GM12878 (cell line): ENCODE measurements at regions not wholly inside any gene's neighbourhood (a gene's known extent, or its start where the extent isn't known, plus 50 kb on each side); places are given as distances from the start of the nearest gene placed in this dataset.

ENCODE experiments used
- ATAC-seq: fragments of 200-7000 bp; cut with Tn5 transposase; 3 replicates; pipeline ENCODE4 v1.9.1; 2020; ENCODE audit warnings: mild to moderate bottlenecking, moderate library complexity
- BruUV-seq: library from RNA; stranded (reverse); fragments of 400-500 nt; replicated peaks from 2 replicates; lab custom pipeline; 2021; lab: Mats Ljungman, UMichigan
- CTCF ChIA-PET: fragments of 300-600 bp; sonication (Branson Sonifier 250); formaldehyde crosslinking; extraction: SDS; loops from one replicate; lab custom pipeline; 2021; ENCODE audit warnings: inconsistent platforms; lab: Yijun Ruan, JAX
- POLR2A ChIA-PET: fragments of 350-600 bp; formaldehyde crosslinking; extraction: SDS; loops from one replicate; lab custom pipeline; 2021; ENCODE audit warnings: inconsistent platforms; lab: Charles Lee
- RAD21 ChIA-PET: fragments of 300-600 bp; sonication (Branson Sonifier 250); formaldehyde crosslinking; loops from one replicate; lab custom pipeline; 2023; ENCODE audit warnings: antibody characterized with exemption; ENCODE audit not compliant: unreplicated experiment; lab: Charles Lee
- SMC1A ChIA-PET: fragments of 300-600 bp; sonication (Branson Sonifier 250); formaldehyde crosslinking; loops from one replicate; lab custom pipeline; 2023; ENCODE audit not compliant: unreplicated experiment, uncharacterized antibody; lab: Charles Lee
- DNase-seq: peaks from one replicate; pipeline ENCODE4 v3.0.0-alpha.2; 2011; ENCODE audit warnings: low read depth, low spot score
- FAIRE-seq: peaks from 3 replicates; lab custom pipeline; 2011; peaks lifted over from hg19 to GRCh38; lab: Jason Lieb, UNC
- H2AFZ ChIP-seq: 2 replicates; pipeline ENCODE4 v1.6.0; 2011; ENCODE audit warnings: low read depth, low read length, control low read depth; ENCODE audit not compliant: control insufficient read depth
- H3K27ac ChIP-seq: 2 replicates; pipeline ENCODE4 v1.5.1; 2011; ENCODE audit warnings: control low read depth; ENCODE audit not compliant: control insufficient read depth, insufficient read depth
- H3K27me3 ChIP-seq, 2 experiments: replicated peaks in 1 of 2; 2 replicates each; pipeline versions ENCODE4 v1.6.0 to v1.6.1; 2011; ENCODE audit warnings: low read length in 1 of 2; ENCODE audit not compliant: control insufficient read depth in 2 of 2, insufficient read depth in 2 of 2
- H3K36me3 ChIP-seq, 2 experiments: 2 replicates each; pipeline ENCODE4 v1.5.1; 2011; ENCODE audit warnings: low read length in 1 of 2; ENCODE audit not compliant: control insufficient read depth in 2 of 2, insufficient read depth in 2 of 2
- H3K4me1 ChIP-seq: 2 replicates; pipeline ENCODE4 v1.6.1; 2011; ENCODE audit warnings: mild to moderate bottlenecking, low read length, moderate library complexity, mixed read lengths; ENCODE audit not compliant: control insufficient read depth, insufficient read depth
- H3K4me2 ChIP-seq: 2 replicates; pipeline ENCODE4 v1.6.0; 2011; ENCODE audit warnings: control low read depth; ENCODE audit not compliant: control insufficient read depth, insufficient read depth
- H3K4me3 ChIP-seq: fragments of 200-600 bp; sonication (generic); 2 replicates; pipeline ENCODE4 v1.5.1; 2016
- H3K79me2 ChIP-seq: 2 replicates; pipeline ENCODE4 v1.6.0; 2011; ENCODE audit warnings: low read length; ENCODE audit not compliant: control insufficient read depth, insufficient read depth
- H3K9ac ChIP-seq: 2 replicates; pipeline ENCODE4 v1.8.0; 2011; ENCODE audit warnings: low read length, control low read depth, mixed read lengths; ENCODE audit not compliant: control insufficient read depth, insufficient read depth
- H3K9me3 ChIP-seq: replicated peaks from 3 replicates; pipeline ENCODE4 v1.5.1; 2011; ENCODE audit warnings: mild to moderate bottlenecking, low read length; ENCODE audit not compliant: control insufficient read depth, insufficient read depth
- H4K20me1 ChIP-seq: 2 replicates; pipeline ENCODE4 v1.6.0; 2011; ENCODE audit not compliant: control insufficient read depth, insufficient read depth
- ATF2 ChIP-seq: IDR thresholded peaks from 2 replicates; pipeline ENCODE4 v1.6.1; 2012; ENCODE audit warnings: low read length, inconsistent platforms
- CBX3 ChIP-seq: fragments of 200-600 bp; sonication (generic); IDR thresholded peaks from 2 replicates; pipeline ENCODE4 v1.6.1; 2016; ENCODE audit warnings: low read depth, borderline replicate concordance
- MEF2A ChIP-seq: IDR thresholded peaks from 2 replicates; pipeline ENCODE4 v1.6.1; 2011; ENCODE audit warnings: low read depth, mild to moderate bottlenecking, low read length, moderate library complexity; ENCODE audit not compliant: insufficient read depth
- NR2F1 ChIP-seq: fragments of 450-650 bp; conservative IDR thresholded peaks from 2 replicates; pipeline ENCODE4 v1.6.1; 2017; ENCODE audit warnings: mild to moderate bottlenecking
- POLR2AphosphoS2 ChIP-seq: IDR thresholded peaks from 2 replicates; pipeline ENCODE4 v1.6.1; 2011; ENCODE audit warnings: low read depth, mild to moderate bottlenecking, low read length, improper control_type of control experiment, moderate library complexity
- SREBF2 ChIP-seq: IDR thresholded peaks from 2 replicates; pipeline ENCODE4 v1.6.1; 2012; ENCODE audit warnings: mild to moderate bottlenecking, low read length
- TCF3 ChIP-seq: IDR thresholded peaks from 2 replicates; pipeline ENCODE4 v1.6.1; 2012; ENCODE audit warnings: low read depth, mild to moderate bottlenecking, low read length, borderline replicate concordance; ENCODE audit not compliant: insufficient read depth
- ZNF24 ChIP-seq: fragments of 450-650 bp; IDR thresholded peaks from 2 replicates; pipeline ENCODE4 v1.6.1; 2017; ENCODE audit warnings: antibody characterized with exemption, mild to moderate bottlenecking
- ZSCAN29 ChIP-seq: fragments of 450-650 bp; IDR thresholded peaks from 2 replicates; pipeline ENCODE4 v1.6.1; 2017; ENCODE audit warnings: mild to moderate bottlenecking, moderate library complexity
- WGBS: methylation state at CpG from one replicate; pipeline ENCODE4 v1.1.6; 2016; ENCODE audit warnings: low lambda C conversion rate; ENCODE audit not compliant: insufficient replicate concordance, insufficient coverage; ENCODE audit errors: missing lambda C conversion rate; 5-methylcytosine and 5-hydroxymethylcytosine counted together
- in situ Hi-C: fragments of 300-500 bp; cut with MboI; formaldehyde crosslinking; loops from 9 replicates; pipeline ENCODE4 v1.14.3; 2018; ENCODE audit warnings: mixed read lengths
- intact Hi-C: fragments of 100-400 bp; cut with micrococcal nuclease; formaldehyde crosslinking; loops from one replicate; pipeline ENCODE4 v1.14.2; 2022; ENCODE audit not compliant: unreplicated experiment

- no peak for ATAC-seq
- in situ Hi-C loops (no loop called here), intact Hi-C loops (no loop called here)
- H3K27ac ChIP-seq: no peak overlapping the region
- no peak overlapping the region for H3K4me2 ChIP-seq
- ChIA-PET CTCF (interaction anchor here (0.6 to 9.1 kb wide), 4 partner anchors 14 to 1632 kb away, joined by 3 to 100 read pairs (median 4); no protein-coding TSS in a partner anchor), RAD21 (interaction anchor here (1.0 to 2.6 kb wide), 4 partner anchors 18 to 312 kb away, joined by 3 to 11 read pairs (median 4); no protein-coding TSS in a partner anchor), POLR2A (no interaction called here), SMC1A (interaction anchor here (0.8 to 2.0 kb wide), 4 partner anchors 19 to 1628 kb away, joined by 3 to 5 read pairs (median 4); no protein-coding TSS in a partner anchor)
- no peak overlapping the region for H3K9ac ChIP-seq
- 42% methylated on average over 2 of the region's 2 CpGs for WGBS
- H3K36me3 ChIP-seq: no peaks in the 10 kb centered on the region
- no peak overlapping the region for H3K4me3 ChIP-seq
- no peaks in the 10 kb centered on the region for H4K20me1 ChIP-seq
- no peak for TF ChIP-seq SREBF2
- no peak for TF ChIP-seq TCF3
- no peak for TF ChIP-seq NR2F1
- TF ChIP-seq ATF2: no peak
- no peak for TF ChIP-seq MEF2A
- no peak for TF ChIP-seq CBX3
- TF ChIP-seq ZSCAN29: no peak
- TF ChIP-seq POLR2AphosphoS2: no peak
- TF ChIP-seq ZNF24: no peak
- H3K27me3 ChIP-seq: no peaks in the 10 kb centered on the region
- H3K79me2 ChIP-seq: no peaks in the 10 kb centered on the region
- H3K9me3 ChIP-seq: no peaks in the 10 kb centered on the region; the same call in 2 of the 3 replicates
- no TSS peak for BruUV-seq
- no peak for DNase-seq
- FAIRE-seq: no peak
- no peaks in the 10 kb centered on the region for H3K4me1 ChIP-seq
- H2AFZ ChIP-seq: no peak overlapping the region
Measured at GRCh38 chr2:7116511-7116910, 199.3 kb downstream of the RNF144A start.
